ENCODE measurements at regions not wholly inside any gene's neighbourhood (a gene's known extent, or its start where the extent isn't known, plus 50 kb on each side); places are given as distances from the start of the nearest gene placed in this dataset.

- TF ChIP-seq PRDM15 (CRISPR knock-in tag; IDR thresholded peaks at IDR 0.05), result no peak
- TF ChIP-seq FOXK2 (IDR thresholded peaks at IDR 0.05), result no peak
- no peak for TF ChIP-seq USF2 (IDR thresholded peaks at IDR 0.05; ENCODE audit: borderline replicate concordance, low read depth, low read length)
- no peak for TF ChIP-seq STAT3 (IDR thresholded peaks at IDR 0.05; ENCODE audit: low read depth, low read length)
- no peak for TF ChIP-seq SUPT20H (IDR thresholded peaks at IDR 0.05; ENCODE audit: borderline replicate concordance, control insufficient read depth, low read depth, low read length)
- no peak for TF ChIP-seq SREBF2 (IDR thresholded peaks at IDR 0.05; ENCODE audit: low read length)
- no peak for TF ChIP-seq TARDBP (IDR thresholded peaks at IDR 0.05; ENCODE audit: borderline replicate concordance)
- TF ChIP-seq YBX1 (IDR thresholded peaks at IDR 0.05), result no peak
- no peak for TF ChIP-seq CREM (IDR thresholded peaks at IDR 0.05; ENCODE audit: low read depth)
Observed at GRCh38 chr6:133764008-133764753, 124.7 kb upstream of the TCF21 start (continued).
